ENCODE measurements at regions not wholly inside any gene's neighbourhood (a gene's known extent, or its start where the extent isn't known, plus 50 kb on each side); places are given as distances from the start of the nearest gene placed in this dataset.

- DNase-seq (no peak), ATAC-seq (peak in 1 of 2 donors; percentile 12)
- H3K9me3 ChIP-seq, result no peaks in the 10 kb centered on the region
- no peaks in the 10 kb centered on the region for H3K36me3 ChIP-seq
- H3K4me1 ChIP-seq, result peaks cover 16% of the 10 kb centered on the region
- H3K27me3 ChIP-seq (ENCODE audit: low read depth), result no peaks in the 10 kb centered on the region
- intact Hi-C loops (cut with DNase I), result no loop called here
- TF ChIP-seq CTCF (IDR thresholded peaks at IDR 0.05), result no peak
- peak overlapping the region; percentile 67 for H3K27ac ChIP-seq
- H3K4me3 ChIP-seq, result peak overlapping the region; percentile 55
These were observed 49.9 kb upstream of the WNT7B start for GRCh38 chr22:46026899-46027210.

GRCh38 chr22:46027211-46028105, 50.5 kb upstream of the WNT7B start:
- intact Hi-C loops (cut with DNase I), result no loop called here
- TF ChIP-seq CTCF (IDR thresholded peaks at IDR 0.05), result peak; percentile 39

GRCh38 chr22:46028106-46028991, 51.4 kb upstream of the WNT7B start:
- Histone ChIP-seq H3K9me3 (no peaks in the 10 kb centered on the region), H3K36me3 (no peaks in the 10 kb centered on the region), H3K27ac (peak overlapping the region; percentile 67), H3K27me3 (ENCODE audit: low read depth) (no peaks in the 10 kb centered on the region), H3K4me1 (peaks cover 16% of the 10 kb centered on the region), H3K4me3 (no peak overlapping the region)
- ATAC-seq (no peak), DNase-seq (peak; percentile 41)
- intact Hi-C loops (cut with DNase I), result no loop called here
- TF ChIP-seq CTCF (IDR thresholded peaks at IDR 0.05), result no peak

More at GRCh38 chr22:46027211-46028105, 50.5 kb upstream of the WNT7B start:
- ATAC-seq, result peak; percentile 85 to 88
- peak; percentile 80 for DNase-seq
- Histone ChIP-seq H3K4me1 (peaks cover 16% of the 10 kb centered on the region), H3K27me3 (ENCODE audit: low read depth) (no peaks in the 10 kb centered on the region), H3K4me3 (peak overlapping the region; percentile 55), H3K27ac (peak overlapping the region; percentile 67), H3K9me3 (no peaks in the 10 kb centered on the region), H3K36me3 (no peaks in the 10 kb centered on the region)

- Histone ChIP-seq H3K4me3 (no peak overlapping the region), H3K36me3 (no peaks in the 10 kb centered on the region), H3K27ac (no peak overlapping the region), H3K27me3 (ENCODE audit: low read depth) (no peaks in the 10 kb centered on the region), H3K9me3 (no peaks in the 10 kb centered on the region), H3K4me1 (peaks cover 16% of the 10 kb centered on the region)
- ATAC-seq (no peak), DNase-seq (no peak)
- TF ChIP-seq CTCF (IDR thresholded peaks at IDR 0.05), result no peak
- intact Hi-C loops (cut with DNase I), result no loop called here
These were observed 52.1 kb upstream of the WNT7B start for GRCh38 chr22:46029036-46029435.

- Histone ChIP-seq H3K4me3 (no peak overlapping the region), H3K27me3 (ENCODE audit: low read depth) (no peaks in the 10 kb centered on the region), H3K27ac (no peak overlapping the region), H3K36me3 (no peaks in the 10 kb centered on the region), H3K4me1 (peaks cover 16% of the 10 kb centered on the region), H3K9me3 (no peaks in the 10 kb centered on the region)
- DNase-seq (peak; percentile 12), ATAC-seq (no peak)
- intact Hi-C loops (cut with DNase I), result no loop called here
- TF ChIP-seq CTCF (IDR thresholded peaks at IDR 0.05), result no peak
These were observed 52.7 kb upstream of the WNT7B start for GRCh38 chr22:46029574-46030200.
